ENCODE measurements at regions not wholly inside any gene's neighbourhood (a gene's known extent, or its start where the extent isn't known, plus 50 kb on each side); places are given as distances from the start of the nearest gene placed in this dataset.
"Not testable (repeated sequence)": the region's sequence is repeated elsewhere in the genome, so short reads cannot be mapped to it uniquely, and the experiment has no call there.

- no peak for DNase-seq (ENCODE audit: low spot score)
Measured at GRCh38 chr1:14165371-14165801, 433.1 kb upstream of the KAZN start.

GRCh38 chr1:14167884-14168283 lies 430.6 kb upstream of the KAZN start:
- no peak for TF ChIP-seq CTCF (IDR thresholded peaks at IDR 0.05)
- Histone ChIP-seq H3K27ac (no peak overlapping the region), H3K4me3 (no peak overlapping the region)
- no peak for DNase-seq (ENCODE audit: low spot score)

More at GRCh38 chr1:14165371-14165801, 433.1 kb upstream of the KAZN start:
- no peak for TF ChIP-seq CTCF (IDR thresholded peaks at IDR 0.05)
- no peak overlapping the region for H3K27ac ChIP-seq
- no peak overlapping the region for H3K4me3 ChIP-seq

GRCh38 chr1:14168326-14169063 lies 430.0 kb upstream of the KAZN start:
- TF ChIP-seq CTCF (IDR thresholded peaks at IDR 0.05): no peak
- no peak for DNase-seq (ENCODE audit: low spot score)
- Histone ChIP-seq H3K4me3 (no peak overlapping the region), H3K27ac (no peak overlapping the region)

- TF ChIP-seq CTCF (IDR thresholded peaks at IDR 0.05): no peak
- DNase-seq (ENCODE audit: low spot score): no peak
- no peak overlapping the region for H3K27ac ChIP-seq
- H3K4me3 ChIP-seq: no peak overlapping the region
Measured at GRCh38 chr1:14173598-14173997, 424.9 kb upstream of the KAZN start.

GRCh38 chr1:14177866-14178265 lies 420.6 kb upstream of the KAZN start:
- H3K4me3 ChIP-seq; DNase-seq (ENCODE audit: low spot score); H3K27ac ChIP-seq: not testable (repeated sequence)

- Histone ChIP-seq H3K27ac (no peak overlapping the region), H3K4me3 (no peak overlapping the region)
- DNase-seq (ENCODE audit: low spot score): no peak
- TF ChIP-seq CTCF (IDR thresholded peaks at IDR 0.05): no peak
Measured at GRCh38 chr1:14180738-14181137, 417.7 kb upstream of the KAZN start.

- Histone ChIP-seq H3K4me3 (no peak overlapping the region), H3K27ac (no peak overlapping the region)
- DNase-seq (ENCODE audit: low spot score): no peak
- TF ChIP-seq CTCF (IDR thresholded peaks at IDR 0.05): no peak
Measured at GRCh38 chr1:14181191-14181795, 417.2 kb upstream of the KAZN start.
